Activated CD8-positive, alpha-beta T cell treated with anti-CD3 and anti-CD28 coated beads, Interleukin-2, amount 10 ng/mL, durations not matched to agents 7 days and 5 days (primary cell): ENCODE measurements at regions not wholly inside any gene's neighbourhood (a gene's known extent, or its start where the extent isn't known, plus 50 kb on each side); places are given as distances from the start of the nearest gene placed in this dataset.

Experiments
- ATAC-seq: fragments of 150-1000 bp; cut with Tn5 transposase; one replicate; pipeline ENCODE4 v1.10.0; 2021; ENCODE audit warnings: moderate library complexity
- CTCF ChIA-PET: fragments of 350-600 bp; sonication (Branson Sonifier 250); formaldehyde crosslinking; loops from one replicate; lab custom pipeline; 2021; ENCODE audit warnings: antibody characterized with exemption; lab: Charles Lee
- POLR2A ChIA-PET: fragments of 350-600 bp; sonication (Branson Sonifier 250); formaldehyde crosslinking; loops from one replicate; lab custom pipeline; 2021; ENCODE audit warnings: antibody characterized with exemption; lab: Charles Lee
- DNase-seq: peaks from one replicate; pipeline ENCODE4 v3.0.0-alpha.2; 2020
- H3K27ac Mint-ChIP-seq: one replicate; pipeline ENCODE4 v1.8.0; 2021; ENCODE audit warnings: mild to moderate bottlenecking, mixed read lengths
- H3K27me3 Mint-ChIP-seq: one replicate; pipeline ENCODE4 v1.8.0; 2021; ENCODE audit warnings: low read depth, mixed read lengths
- H3K36me3 Mint-ChIP-seq: one replicate; pipeline ENCODE4 v1.8.0; 2021; ENCODE audit warnings: low read depth, mixed read lengths
- H3K4me1 Mint-ChIP-seq: one replicate; pipeline ENCODE4 v1.8.0; 2021; ENCODE audit warnings: low read depth, mixed read lengths
- H3K4me3 Mint-ChIP-seq: one replicate; pipeline ENCODE4 v1.8.0; 2021; ENCODE audit warnings: mild to moderate bottlenecking, mixed read lengths
- H3K9me3 Mint-ChIP-seq: one replicate; pipeline ENCODE4 v1.8.0; 2022; ENCODE audit warnings: mixed read lengths; ENCODE audit not compliant: insufficient read depth

DNA sequence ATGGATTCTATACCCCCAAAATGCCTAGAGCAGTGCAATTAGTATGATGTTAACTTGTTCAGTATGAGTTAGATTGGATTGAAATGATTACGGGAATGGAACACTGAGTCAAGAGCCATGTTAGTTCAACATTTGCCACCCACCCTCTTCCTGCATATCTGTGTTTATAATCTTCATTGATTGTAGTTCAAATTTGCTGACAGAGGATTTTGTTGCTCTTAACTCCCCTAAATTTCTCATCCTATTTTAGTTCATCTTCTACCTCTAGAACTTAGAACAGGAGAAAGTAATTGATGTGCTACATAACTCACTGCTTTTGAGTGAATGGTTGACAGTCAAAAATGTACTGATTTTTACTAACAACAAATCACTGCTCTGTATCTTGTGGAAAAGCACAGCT, 673.5 kb upstream of the NRXN1 start:
- Mint-ChIP-seq H3K4me3 (no peak overlapping the region), H3K9me3 (peaks cover 5% of the 10 kb centered on the region), H3K27me3 (no peaks in the 10 kb centered on the region), H3K4me1 (no peaks in the 10 kb centered on the region), H3K36me3 (no peaks in the 10 kb centered on the region), H3K27ac (no peak overlapping the region)
- no peak for DNase-seq
- POLR2A ChIA-PET, result no interaction called here
- ATAC-seq, result no peak
- CTCF ChIA-PET, result no interaction called here

- CTCF ChIA-PET, result no interaction called here
- DNase-seq, result no peak
- no peaks in the 10 kb centered on the region for H3K27me3 Mint-ChIP-seq
- H3K4me1 Mint-ChIP-seq, result no peaks in the 10 kb centered on the region
- no peak overlapping the region for H3K27ac Mint-ChIP-seq
- no peaks in the 10 kb centered on the region for H3K36me3 Mint-ChIP-seq
- POLR2A ChIA-PET, result no interaction called here
- peaks cover 17% of the 10 kb centered on the region for H3K9me3 Mint-ChIP-seq
- ATAC-seq, result no peak
- H3K4me3 Mint-ChIP-seq, result no peak overlapping the region
Observed at GRCh38 chr2:51698021-51698420, 666.1 kb upstream of the NRXN1 start.

- no peak overlapping the region for H3K27ac Mint-ChIP-seq
- peaks cover 25% of the 10 kb centered on the region for H3K9me3 Mint-ChIP-seq
- ChIA-PET CTCF (no interaction called here), POLR2A (no interaction called here)
- H3K4me3 Mint-ChIP-seq, result no peak overlapping the region
- DNase-seq (no peak), ATAC-seq (no peak)
- H3K4me1 Mint-ChIP-seq, result no peaks in the 10 kb centered on the region
- no peaks in the 10 kb centered on the region for H3K36me3 Mint-ChIP-seq
- H3K27me3 Mint-ChIP-seq, result no peaks in the 10 kb centered on the region
Observed at GRCh38 chr2:51697095-51697494, 665.2 kb upstream of the NRXN1 start.

DNA sequence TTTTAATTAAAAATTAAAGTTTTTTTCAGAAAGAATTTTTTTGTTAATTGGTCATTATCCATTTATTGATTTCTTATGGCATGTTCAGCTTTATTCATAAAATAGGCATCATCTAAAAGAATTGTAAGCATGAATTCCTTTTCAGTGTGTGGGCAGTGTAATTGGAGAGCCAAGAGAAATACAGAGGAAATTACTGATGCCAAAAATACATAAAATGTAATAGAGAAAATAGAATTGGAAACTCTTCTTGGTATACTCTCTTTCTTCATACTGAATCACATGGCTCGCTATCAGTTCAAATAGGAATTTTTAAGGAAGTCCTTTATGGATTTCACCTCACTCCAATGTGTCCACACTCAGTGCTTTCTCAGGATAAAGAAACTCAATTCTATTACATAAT, 663.6 kb upstream of the NRXN1 start:
- ChIA-PET CTCF (no interaction called here), POLR2A (no interaction called here)
- Mint-ChIP-seq H3K4me1 (no peaks in the 10 kb centered on the region), H3K27me3 (no peaks in the 10 kb centered on the region), H3K9me3 (peaks cover 26% of the 10 kb centered on the region), H3K36me3 (no peaks in the 10 kb centered on the region), H3K27ac (no peak overlapping the region), H3K4me3 (no peak overlapping the region)
- no peak for ATAC-seq
- no peak for DNase-seq

DNA sequence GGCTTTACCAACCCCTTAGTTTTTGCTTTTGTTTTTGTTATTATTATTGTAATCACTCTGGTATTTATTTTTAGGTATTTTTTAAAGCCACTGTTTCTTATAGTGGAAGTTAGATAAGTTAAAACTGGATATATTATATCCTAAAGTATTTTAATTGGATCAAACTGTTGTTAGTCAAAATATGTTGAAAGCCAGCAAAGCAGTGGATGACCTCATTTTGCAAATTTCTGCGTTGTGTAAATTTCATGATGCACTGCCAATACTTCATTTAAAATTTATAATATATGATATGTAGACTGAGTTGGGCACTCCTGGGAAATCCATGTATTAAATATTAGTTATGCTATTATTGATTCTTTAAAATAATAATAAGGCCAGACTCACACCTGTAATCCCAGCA, 661.7 kb upstream of the NRXN1 start:
- no peak overlapping the region for H3K27ac Mint-ChIP-seq
- POLR2A ChIA-PET, result no interaction called here
- H3K9me3 Mint-ChIP-seq, result peaks cover 26% of the 10 kb centered on the region
- DNase-seq, result no peak
- no peaks in the 10 kb centered on the region for H3K4me1 Mint-ChIP-seq
- no peak for ATAC-seq
- H3K4me3 Mint-ChIP-seq, result no peak overlapping the region
- no peaks in the 10 kb centered on the region for H3K27me3 Mint-ChIP-seq
- CTCF ChIA-PET, result no interaction called here
- H3K36me3 Mint-ChIP-seq, result no peaks in the 10 kb centered on the region

- ATAC-seq, result no peak
- no peaks in the 10 kb centered on the region for H3K4me1 Mint-ChIP-seq
- ChIA-PET CTCF (no interaction called here), POLR2A (no interaction called here)
- H3K27ac Mint-ChIP-seq, result no peak overlapping the region
- no peak overlapping the region for H3K4me3 Mint-ChIP-seq
- H3K9me3 Mint-ChIP-seq, result peaks cover 11% of the 10 kb centered on the region
- no peak for DNase-seq
- H3K36me3 Mint-ChIP-seq, result no peaks in the 10 kb centered on the region
- H3K27me3 Mint-ChIP-seq, result no peaks in the 10 kb centered on the region
Observed at GRCh38 chr2:51681854-51682253, 649.9 kb upstream of the NRXN1 start.

- H3K9me3 Mint-ChIP-seq, result peaks cover 3% of the 10 kb centered on the region
- H3K4me1 Mint-ChIP-seq, result no peaks in the 10 kb centered on the region
- no peaks in the 10 kb centered on the region for H3K36me3 Mint-ChIP-seq
- H3K27ac Mint-ChIP-seq, result no peak overlapping the region
- no peak for DNase-seq
- no peak for ATAC-seq
- CTCF ChIA-PET, result no interaction called here
- no peak overlapping the region for H3K4me3 Mint-ChIP-seq
- H3K27me3 Mint-ChIP-seq, result no peaks in the 10 kb centered on the region
- POLR2A ChIA-PET, result no interaction called here
Observed at GRCh38 chr2:51673628-51674027, 641.7 kb upstream of the NRXN1 start.

DNA sequence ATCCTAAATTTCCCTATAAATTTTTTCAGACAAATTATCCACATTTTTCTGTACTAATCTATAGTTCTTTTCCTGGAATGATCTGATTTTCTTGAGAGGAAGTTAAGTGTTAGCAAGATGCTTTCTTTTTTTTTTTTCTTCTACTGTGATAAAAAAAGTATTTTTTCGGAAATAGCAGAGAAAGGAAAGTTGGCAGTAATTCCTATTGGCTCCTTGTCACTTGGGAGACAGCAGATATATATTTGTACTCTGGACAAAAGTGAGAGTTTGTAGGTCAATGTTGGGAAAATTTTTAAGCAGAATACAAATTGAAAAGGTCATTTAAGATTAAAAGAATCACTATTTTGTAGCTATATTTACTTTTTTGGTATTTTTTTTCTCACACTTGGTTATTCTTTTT, 635.7 kb upstream of the NRXN1 start:
- DNase-seq (no peak), ATAC-seq (no peak)
- Mint-ChIP-seq H3K36me3 (no peaks in the 10 kb centered on the region), H3K27me3 (no peaks in the 10 kb centered on the region), H3K27ac (no peak overlapping the region), H3K9me3 (peaks cover 12% of the 10 kb centered on the region), H3K4me3 (no peak overlapping the region), H3K4me1 (no peaks in the 10 kb centered on the region)
- POLR2A ChIA-PET, result no interaction called here
- CTCF ChIA-PET, result no interaction called here

DNA sequence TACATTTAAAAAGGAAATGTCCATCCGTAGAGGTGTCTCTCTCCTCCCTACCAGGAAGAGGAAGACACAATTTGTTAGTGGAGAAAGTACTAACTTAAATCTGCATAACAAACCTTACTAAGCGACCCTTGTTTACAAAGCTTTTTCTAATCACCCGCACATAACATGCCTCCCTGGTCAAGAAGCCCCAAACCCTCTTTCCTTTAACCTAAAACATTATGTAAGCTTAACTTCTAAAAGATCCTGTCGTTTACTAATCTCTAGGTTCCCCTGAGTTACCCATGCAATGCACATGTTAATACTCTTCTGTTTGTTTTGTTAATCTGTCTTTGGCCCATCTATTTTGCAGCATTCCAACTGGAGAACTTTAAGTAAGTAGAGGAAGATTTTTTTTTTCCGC, 630.3 kb upstream of the NRXN1 start:
- ChIA-PET POLR2A (no interaction called here), CTCF (no interaction called here)
- Mint-ChIP-seq H3K4me1 (no peaks in the 10 kb centered on the region), H3K36me3 (no peaks in the 10 kb centered on the region), H3K4me3 (no peak overlapping the region), H3K9me3 (peaks cover 15% of the 10 kb centered on the region), H3K27ac (no peak overlapping the region), H3K27me3 (no peaks in the 10 kb centered on the region)
- no peak for ATAC-seq
- no peak for DNase-seq

DNA sequence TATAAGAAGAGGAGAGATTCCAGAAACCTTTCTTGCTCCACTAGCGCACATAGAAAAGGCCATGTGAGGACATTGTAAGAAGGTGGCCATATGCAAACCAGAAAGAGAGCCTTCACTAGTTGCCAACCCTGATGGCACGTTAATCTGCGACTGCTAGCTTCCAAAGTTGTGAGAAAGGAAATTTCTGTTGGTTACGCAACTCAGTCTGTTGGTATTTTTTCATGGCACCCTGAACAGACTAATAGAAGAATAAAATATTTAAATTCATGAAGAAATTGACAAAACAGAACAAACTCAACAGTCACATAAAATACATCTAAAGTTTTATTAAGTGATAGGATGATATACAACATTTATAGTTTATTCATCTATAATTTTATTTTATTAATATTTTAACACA, 625.9 kb upstream of the NRXN1 start:
- no peaks in the 10 kb centered on the region for H3K4me1 Mint-ChIP-seq
- ATAC-seq (no peak), DNase-seq (no peak)
- H3K27me3 Mint-ChIP-seq, result no peaks in the 10 kb centered on the region
- H3K36me3 Mint-ChIP-seq, result no peaks in the 10 kb centered on the region
- H3K4me3 Mint-ChIP-seq, result no peak overlapping the region
- H3K9me3 Mint-ChIP-seq, result peaks cover 2% of the 10 kb centered on the region
- POLR2A ChIA-PET, result no interaction called here
- H3K27ac Mint-ChIP-seq, result no peak overlapping the region
- CTCF ChIA-PET, result no interaction called here

DNA sequence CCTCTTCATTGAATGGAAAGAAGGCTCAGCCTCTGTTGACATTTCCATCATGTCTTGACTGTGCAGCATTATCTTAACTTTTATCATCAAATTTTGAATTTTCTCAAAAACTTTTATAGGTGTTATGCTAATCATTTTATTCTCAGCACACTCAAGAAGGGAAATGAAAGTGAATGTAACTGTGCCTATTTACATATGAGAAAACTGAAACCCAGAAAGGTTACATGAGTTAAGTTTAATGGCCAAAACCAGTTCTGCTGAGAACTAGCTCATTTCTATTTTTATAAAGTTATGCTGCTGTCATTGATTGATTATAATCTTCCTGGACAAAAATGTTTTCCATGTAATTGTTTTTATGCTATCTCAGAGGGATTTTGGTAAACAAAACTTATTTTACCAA, 618.8 kb upstream of the NRXN1 start:
- Mint-ChIP-seq H3K36me3 (no peaks in the 10 kb centered on the region), H3K9me3 (peaks cover 7% of the 10 kb centered on the region), H3K27me3 (no peaks in the 10 kb centered on the region), H3K27ac (no peak overlapping the region), H3K4me1 (no peaks in the 10 kb centered on the region), H3K4me3 (no peak overlapping the region)
- ATAC-seq, result no peak
- ChIA-PET POLR2A (no interaction called here), CTCF (no interaction called here)
- no peak for DNase-seq

DNA sequence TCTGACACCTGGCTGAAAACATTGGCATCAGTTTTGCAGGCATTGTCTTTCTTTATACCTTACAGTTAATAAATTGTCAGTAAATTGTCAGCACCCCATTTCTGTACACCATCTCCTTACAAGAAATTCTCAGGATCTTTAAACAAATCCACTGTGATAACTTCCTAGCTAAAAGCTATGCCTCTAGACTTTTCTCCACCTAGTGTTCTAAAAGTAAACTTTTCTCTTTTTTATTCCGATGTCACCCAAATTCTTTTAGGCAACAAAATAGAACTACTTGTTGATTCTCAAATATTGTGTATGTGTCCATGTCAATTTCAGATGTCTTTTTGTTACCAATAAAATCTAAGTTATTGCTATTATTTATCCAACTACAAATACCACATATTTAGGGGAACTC, 617.4 kb upstream of the NRXN1 start:
- CTCF ChIA-PET, result no interaction called here
- Mint-ChIP-seq H3K4me1 (no peaks in the 10 kb centered on the region), H3K27me3 (no peaks in the 10 kb centered on the region)

DNA sequence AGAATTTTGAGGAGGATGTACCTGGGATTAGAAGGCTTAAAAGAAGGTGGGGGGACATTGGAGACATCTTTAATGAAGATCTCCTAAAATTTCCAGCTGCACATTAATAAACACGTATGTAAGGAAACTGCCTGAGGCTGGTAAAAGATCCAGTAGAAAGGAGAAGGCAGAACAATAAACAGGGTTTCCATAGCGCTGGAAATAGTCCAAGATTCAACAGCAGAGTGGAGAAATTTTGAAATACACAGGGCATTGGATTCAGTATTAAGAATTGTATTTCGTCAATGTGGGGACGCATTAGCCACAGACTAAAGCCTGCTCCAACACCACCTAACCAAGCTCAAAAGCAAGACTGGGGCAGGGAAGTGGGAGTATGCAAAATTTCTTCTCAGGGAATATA, 606.9 kb upstream of the NRXN1 start:
- CTCF ChIA-PET, result no interaction called here
- H3K27ac Mint-ChIP-seq, result no peak overlapping the region
- POLR2A ChIA-PET, result no interaction called here

More for the DNA sequence above, 617.4 kb upstream of the NRXN1 start:
- POLR2A ChIA-PET, result no interaction called here
- no peak for ATAC-seq
- no peak for DNase-seq
- no peak overlapping the region for H3K27ac Mint-ChIP-seq
- peaks cover 12% of the 10 kb centered on the region for H3K9me3 Mint-ChIP-seq
- no peaks in the 10 kb centered on the region for H3K36me3 Mint-ChIP-seq
- no peak overlapping the region for H3K4me3 Mint-ChIP-seq

More for the DNA sequence above, 606.9 kb upstream of the NRXN1 start:
- Mint-ChIP-seq H3K36me3 (no peaks in the 10 kb centered on the region), H3K9me3 (peaks cover 17% of the 10 kb centered on the region), H3K4me3 (no peak overlapping the region), H3K4me1 (no peaks in the 10 kb centered on the region), H3K27me3 (no peaks in the 10 kb centered on the region)
- ATAC-seq, result no peak
- DNase-seq, result no peak
